KMS-11 (cell line): ENCODE measurements at regions not wholly inside any gene's neighbourhood (a gene's known extent, or its start where the extent isn't known, plus 50 kb on each side); places are given as distances from the start of the nearest gene placed in this dataset.

Source experiments
- H2AFZ ChIP-seq: fragments of 200-600 bp; sonication (generic); 2 replicates; pipeline ENCODE4 v1.6.1; 2016; ENCODE audit warnings: antibody characterized with exemption, mixed run types, low read depth
- H3K27ac ChIP-seq: fragments of 200-600 bp; sonication (generic); 2 replicates; pipeline ENCODE4 v1.6.1; 2016; ENCODE audit warnings: mild to moderate bottlenecking, mixed run types
- H3K27me3 ChIP-seq: fragments of 200-600 bp; sonication (generic); 2 replicates; pipeline ENCODE4 v1.6.1; 2017; ENCODE audit warnings: mild to moderate bottlenecking, low read depth, mixed run types, moderate library complexity; ENCODE audit not compliant: insufficient read depth
- H3K36me3 ChIP-seq: fragments of 200-600 bp; sonication (generic); 2 replicates; pipeline ENCODE4 v1.6.1; 2017; ENCODE audit warnings: mild to moderate bottlenecking, mixed run types; ENCODE audit not compliant: insufficient read depth
- H3K4me1 ChIP-seq: fragments of 200-600 bp; sonication (generic); 2 replicates; pipeline ENCODE4 v1.6.1; 2016; ENCODE audit warnings: mild to moderate bottlenecking, low read depth, mixed run types; ENCODE audit not compliant: poor library complexity, severe bottlenecking
- H3K4me2 ChIP-seq: fragments of 200-600 bp; sonication (generic); 2 replicates; pipeline ENCODE4 v1.7.0; 2016; ENCODE audit warnings: mild to moderate bottlenecking, mixed run types
- H3K4me3 ChIP-seq: fragments of 200-600 bp; sonication (generic); IDR thresholded peaks from 2 replicates; pipeline ENCODE4 v1.6.1; 2017; ENCODE audit warnings: low read depth, low read length, mixed read lengths; ENCODE audit not compliant: insufficient read depth
- H3K79me2 ChIP-seq: fragments of 200-600 bp; sonication (generic); 2 replicates; pipeline ENCODE4 v1.6.1; 2016; ENCODE audit warnings: low read depth, mixed run types; ENCODE audit not compliant: insufficient read depth
- H3K9ac ChIP-seq: fragments of 200-600 bp; sonication (generic); 2 replicates; pipeline ENCODE4 v1.6.1; 2016; ENCODE audit warnings: mild to moderate bottlenecking, mixed run types
- H4K20me1 ChIP-seq: fragments of 200-600 bp; sonication (generic); 2 replicates; pipeline ENCODE4 v1.6.1; 2016; ENCODE audit warnings: mild to moderate bottlenecking, mixed run types; ENCODE audit not compliant: insufficient read depth
- CTCF ChIP-seq: fragments of 200-600 bp; sonication (generic); conservative IDR thresholded peaks from 2 replicates; pipeline ENCODE4 v1.6.1; 2017; ENCODE audit warnings: low read depth, mild to moderate bottlenecking, antibody characterized with exemption, low read length, moderate library complexity, mixed read lengths

GRCh38 chr1:90795431-90795830, 78.3 kb upstream of the BARHL2 start:
- no peaks in the 10 kb centered on the region for H4K20me1 ChIP-seq
- H3K27me3 ChIP-seq: no peaks in the 10 kb centered on the region
- no peak for TF ChIP-seq CTCF
- no peak overlapping the region for H3K4me2 ChIP-seq
- no peak overlapping the region for H3K27ac ChIP-seq
- no peak overlapping the region for H3K9ac ChIP-seq
- no peak overlapping the region for H3K4me3 ChIP-seq
- H3K4me1 ChIP-seq: no peaks in the 10 kb centered on the region
- no peaks in the 10 kb centered on the region for H3K79me2 ChIP-seq
- H2AFZ ChIP-seq: no peak overlapping the region
- H3K36me3 ChIP-seq: no peaks in the 10 kb centered on the region

- Histone ChIP-seq H3K4me1 (no peaks in the 10 kb centered on the region), H3K36me3 (no peaks in the 10 kb centered on the region), H3K4me2 (no peak overlapping the region), H2AFZ (no peak overlapping the region), H4K20me1 (no peaks in the 10 kb centered on the region), H3K27me3 (no peaks in the 10 kb centered on the region), H3K9ac (no peak overlapping the region), H3K27ac (no peak overlapping the region), H3K4me3 (no peak overlapping the region), H3K79me2 (no peaks in the 10 kb centered on the region)
- no peak for TF ChIP-seq CTCF
These were observed 69.6 kb upstream of the BARHL2 start for GRCh38 chr1:90786709-90787108.

- Histone ChIP-seq H4K20me1 (no peaks in the 10 kb centered on the region), H3K9ac (no peak overlapping the region), H3K4me3 (no peak overlapping the region), H3K4me1 (no peaks in the 10 kb centered on the region), H3K36me3 (no peaks in the 10 kb centered on the region), H3K27ac (no peak overlapping the region), H3K79me2 (no peaks in the 10 kb centered on the region), H3K27me3 (no peaks in the 10 kb centered on the region), H3K4me2 (no peak overlapping the region), H2AFZ (no peak overlapping the region)
- TF ChIP-seq CTCF: no peak
These were observed 67.2 kb upstream of the BARHL2 start for GRCh38 chr1:90784186-90784847.

GRCh38 chr1:90783181-90783580, 66.1 kb upstream of the BARHL2 start:
- Histone ChIP-seq H3K27ac (no peak overlapping the region), H3K4me2 (no peak overlapping the region), H4K20me1 (no peaks in the 10 kb centered on the region), H3K4me1 (no peaks in the 10 kb centered on the region), H3K9ac (no peak overlapping the region), H3K4me3 (no peak overlapping the region), H3K36me3 (no peaks in the 10 kb centered on the region), H2AFZ (no peak overlapping the region), H3K27me3 (no peaks in the 10 kb centered on the region), H3K79me2 (no peaks in the 10 kb centered on the region)
- TF ChIP-seq CTCF: no peak
